B cell (primary cell): ENCODE measurements at regions not wholly inside any gene's neighbourhood (a gene's known extent, or its start where the extent isn't known, plus 50 kb on each side); places are given as distances from the start of the nearest gene placed in this dataset.
"Not testable (repeated sequence)": the region's sequence is repeated elsewhere in the genome, so short reads cannot be mapped to it uniquely, and the experiment has no call there.

Experiments
- ATAC-seq: fragments of 200-7000 bp; cut with Tn5 transposase; one replicate; pipeline ENCODE4 v1.10.0; 2021; ENCODE audit warnings: low read depth, mild to moderate bottlenecking, moderate number of reproducible peaks, moderate library complexity
- CTCF ChIA-PET: fragments of 350-600 bp; sonication (Branson Sonifier 250); formaldehyde crosslinking; loops from one replicate; lab custom pipeline; 2021; ENCODE audit warnings: antibody characterized with exemption, inconsistent platforms; lab: Charles Lee
- POLR2A ChIA-PET: fragments of 350-600 bp; sonication (Branson Sonifier 250); formaldehyde crosslinking; loops from one replicate; lab custom pipeline; 2021; ENCODE audit warnings: antibody characterized with exemption; lab: Charles Lee
- DNase-seq: peaks from one replicate; pipeline ENCODE4 v3.0.0; 2013
- H2AFZ ChIP-seq: 2 replicates; pipeline ENCODE4 v1.6.1; 2012; ENCODE audit warnings: mild to moderate bottlenecking, low read depth, low read length; ENCODE audit not compliant: insufficient read depth, poor library complexity, severe bottlenecking
- H3K27ac ChIP-seq, 2 donors: 1 replicate in 1 of 2; 2 replicates in 1 of 2; pipeline ENCODE4 v1.5.1; 2012 to 2013; ENCODE audit warnings: low read length in 2 of 2, mild to moderate bottlenecking in 2 of 2, moderate library complexity in 1 of 2
- H3K27me3 ChIP-seq, 4 experiments: fragments of 200-600 bp in 1 of 4; sonication (generic) in 1 of 4; replicated peaks in 1 of 4; 1 replicate in 2 of 4; 2 replicates in 2 of 4; pipeline versions ENCODE4 v1.6.1 to v1.7.0; 2013 to 2016; ENCODE audit warnings: low read length in 3 of 4, mild to moderate bottlenecking in 2 of 4, mixed read lengths in 1 of 4, moderate library complexity in 1 of 4; ENCODE audit not compliant: insufficient read depth in 4 of 4, control insufficient read depth in 3 of 4; ENCODE audit errors: control extremely low read depth in 1 of 4
- H3K36me3 ChIP-seq, 2 experiments: replicated peaks in 1 of 2; 1 replicate in 1 of 2; 2 replicates in 1 of 2; pipeline versions ENCODE4 v1.6.1 to v1.7.1; 2013; ENCODE audit warnings: low read length in 1 of 2; ENCODE audit not compliant: insufficient read depth in 2 of 2, control insufficient read depth in 1 of 2; ENCODE audit errors: control extremely low read depth in 1 of 2, extremely low read depth in 1 of 2
- H3K4me1 ChIP-seq, 2 donors: fragments of 200-600 bp in 1 of 2; sonication (generic) in 1 of 2; 1 replicate in 1 of 2; 2 replicates in 1 of 2; pipeline versions ENCODE4 v1.5.1 to v1.6.1; 2013 to 2017; ENCODE audit warnings: low read length in 2 of 2; ENCODE audit not compliant: control insufficient read depth in 2 of 2, insufficient read depth in 2 of 2
- H3K4me2 ChIP-seq: replicated peaks from 2 replicates; pipeline ENCODE3; 2012; ENCODE audit warnings: mild to moderate bottlenecking, low read depth, low read length; ENCODE audit not compliant: poor library complexity, severe bottlenecking
- H3K4me3 ChIP-seq, 5 experiments: fragments of 200-600 bp in 1 of 5; sonication (generic) in 1 of 5; 1 replicate in 3 of 5; 2 replicates in 2 of 5; pipeline versions ENCODE4 v1.5.1 to v1.7.0; 2011 to 2016; ENCODE audit warnings: low read length in 4 of 5, mild to moderate bottlenecking in 4 of 5, low read depth in 2 of 5, control low read depth in 1 of 5, moderate library complexity in 1 of 5; ENCODE audit not compliant: insufficient read depth in 1 of 5; ENCODE audit errors: control extremely low read depth in 1 of 5, extremely low read depth in 1 of 5
- H3K79me2 ChIP-seq: fragments of 200-600 bp; sonication (generic); one replicate; pipeline ENCODE4 v1.6.0; 2016; ENCODE audit warnings: low read length; ENCODE audit not compliant: control insufficient read depth, insufficient read depth
- H3K9ac ChIP-seq: fragments of 200-600 bp; sonication (generic); 2 replicates; pipeline ENCODE4 v1.6.1; 2017; ENCODE audit warnings: mild to moderate bottlenecking, low read length, moderate library complexity
- H3K9me3 ChIP-seq, 3 donors: one replicate each; pipeline versions ENCODE4 v1.6.1 to v1.7.1; 2013; ENCODE audit warnings: low read length in 2 of 3; ENCODE audit not compliant: control insufficient read depth in 2 of 3, insufficient read depth in 1 of 3; ENCODE audit errors: control extremely low read depth in 1 of 3
- H4K20me1 ChIP-seq: 2 replicates; pipeline ENCODE4 v1.6.0; 2012; ENCODE audit warnings: mild to moderate bottlenecking, low read length; ENCODE audit not compliant: insufficient read depth, control insufficient read depth, poor library complexity, severe bottlenecking
- H3K27ac Mint-ChIP-seq: one replicate; pipeline ENCODE4 v1.8.0; 2021; ENCODE audit warnings: mixed read lengths
- H3K27me3 Mint-ChIP-seq: one replicate; pipeline ENCODE4 v1.8.0; 2021; ENCODE audit warnings: mixed read lengths
- H3K4me1 Mint-ChIP-seq: one replicate; pipeline ENCODE4 v1.8.0; 2021; ENCODE audit warnings: mixed read lengths
- H3K4me3 Mint-ChIP-seq: one replicate; pipeline ENCODE4 v1.8.0; 2021; ENCODE audit warnings: mixed read lengths
- H3K9me3 Mint-ChIP-seq: one replicate; pipeline ENCODE4 v1.8.0; 2022; ENCODE audit warnings: mixed read lengths; ENCODE audit not compliant: insufficient read depth
- CTCF ChIP-seq: fragments of 200-600 bp; IDR thresholded peaks from one replicate; pipeline ENCODE4 v1.8.0; 2022; ENCODE audit warnings: antibody characterized with exemption, mild to moderate bottlenecking
- EZH2 ChIP-seq: IDR thresholded peaks from 2 replicates; pipeline ENCODE4 v1.6.1; 2012; ENCODE audit warnings: borderline replicate concordance, low read depth, mild to moderate bottlenecking, moderate library complexity, low read length; ENCODE audit not compliant: insufficient read depth, poor library complexity, severe bottlenecking
- WGBS: methylation state at CpG from one replicate; pipeline ENCODE4 v1.1.5; 2013; ENCODE audit warnings: missing lambda C conversion rate; ENCODE audit not compliant: insufficient coverage; 5-methylcytosine and 5-hydroxymethylcytosine counted together
- intact Hi-C: fragments of 100-400 bp; cut with micrococcal nuclease; formaldehyde crosslinking; loops from one replicate; pipeline ENCODE4 v1.10.0; 2022

GRCh38 chrX:45479196-45479834 lies 278.6 kb upstream of the DIPK2B start:
- WGBS = no CpG with 5 or more reads among the region's 4 CpGs

GRCh38 chrX:45472968-45473367 lies 272.3 kb upstream of the DIPK2B start:
- Mint-ChIP-seq H3K9me3 (no peaks in the 10 kb centered on the region), H3K27ac (no peak overlapping the region), H3K4me3 (no peak overlapping the region), H3K27me3 (peaks cover 10% of the 10 kb centered on the region), H3K4me1 (no peaks in the 10 kb centered on the region)
- H3K79me2 ChIP-seq = no peaks in the 10 kb centered on the region
- H3K4me2 ChIP-seq = no peak overlapping the region
- H2AFZ ChIP-seq = no peak overlapping the region
- ChIA-PET POLR2A (no interaction called here), CTCF (no interaction called here)
- no peaks in the 10 kb centered on the region for H3K4me1 ChIP-seq
- no peak overlapping the region for H3K4me3 ChIP-seq
- no peaks in the 10 kb centered on the region for H3K36me3 ChIP-seq
- H4K20me1 ChIP-seq = no peaks in the 10 kb centered on the region
- no peaks in the 10 kb centered on the region for H3K27me3 ChIP-seq
- WGBS = no CpG with 5 or more reads among the region's 1 CpG
- H3K9me3 ChIP-seq = peaks cover 0 to 5% (median 0%) of the 10 kb centered on the region in 3 donors
- DNase-seq = no peak
- intact Hi-C loops = no loop called here
- no peak overlapping the region for H3K27ac ChIP-seq
- ATAC-seq = no peak
- TF ChIP-seq CTCF (no peak), EZH2 (no peak)
- H3K9ac ChIP-seq = no peak overlapping the region

More at GRCh38 chrX:45479196-45479834, 278.6 kb upstream of the DIPK2B start:
- ATAC-seq (no peak), DNase-seq (no peak)
- TF ChIP-seq EZH2 (no peak), CTCF (no peak)
- H3K9me3 Mint-ChIP-seq = no peaks in the 10 kb centered on the region
- Histone ChIP-seq H3K4me1 (no peaks in the 10 kb centered on the region), H3K9me3 (no peaks in the 10 kb centered on the region), H4K20me1 (no peaks in the 10 kb centered on the region), H3K9ac (no peak overlapping the region), H3K27ac (no peak overlapping the region), H2AFZ (no peak overlapping the region), H3K36me3 (no peaks in the 10 kb centered on the region), H3K27me3 (no peaks in the 10 kb centered on the region), H3K4me2 (no peak overlapping the region), H3K79me2 (no peaks in the 10 kb centered on the region), H3K4me3 (no peak overlapping the region)
- ChIA-PET POLR2A (no interaction called here), CTCF (no interaction called here)
- intact Hi-C loops = no loop called here
- no peaks in the 10 kb centered on the region for H3K4me1 Mint-ChIP-seq
- peaks cover 5% of the 10 kb centered on the region for H3K27me3 Mint-ChIP-seq
- no peak overlapping the region for H3K27ac Mint-ChIP-seq
- no peak overlapping the region for H3K4me3 Mint-ChIP-seq

GRCh38 chrX:45467537-45467936 lies 266.9 kb upstream of the DIPK2B start:
- H3K9me3 Mint-ChIP-seq, H3K4me1 ChIP-seq, H3K4me2 ChIP-seq, H4K20me1 ChIP-seq, H3K4me3 Mint-ChIP-seq, DNase-seq, H3K36me3 ChIP-seq, ATAC-seq, H3K27me3 Mint-ChIP-seq, H3K9ac ChIP-seq, H3K4me3 ChIP-seq, H3K27ac ChIP-seq, H3K9me3 ChIP-seq, H2AFZ ChIP-seq, H3K27ac Mint-ChIP-seq, intact Hi-C loops, H3K79me2 ChIP-seq, H3K27me3 ChIP-seq, H3K4me1 Mint-ChIP-seq, CTCF ChIA-PET, POLR2A ChIA-PET: not testable (repeated sequence)
- WGBS = no CpG with 5 or more reads among the region's 6 CpGs
